ENCODE measurements at regions not wholly inside any gene's neighbourhood (a gene's known extent, or its start where the extent isn't known, plus 50 kb on each side); places are given as distances from the start of the nearest gene placed in this dataset.

DNA sequence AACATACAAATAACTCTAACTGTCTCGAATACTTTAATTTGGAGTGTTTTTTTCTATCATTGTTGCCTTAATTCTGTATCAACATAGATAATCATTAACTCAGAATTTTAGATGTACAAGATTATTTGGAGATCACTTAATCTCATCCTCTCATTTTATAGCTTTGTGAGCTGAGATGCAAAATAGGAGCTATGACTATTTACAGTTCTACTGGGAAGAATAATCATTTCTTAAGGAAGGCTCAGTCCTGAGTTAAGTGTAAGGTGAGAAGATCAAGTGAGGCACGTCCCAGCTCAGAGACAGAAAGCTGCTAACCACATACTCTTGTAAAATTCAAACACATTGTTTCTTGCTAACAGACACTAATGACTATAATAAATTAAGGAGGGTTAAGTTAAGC is 66.2 kb downstream of the CCDC54 start:
- no peaks in the 10 kb centered on the region for H3K36me3 ChIP-seq (ENCODE audit: insufficient read depth, low read length)

DNA sequence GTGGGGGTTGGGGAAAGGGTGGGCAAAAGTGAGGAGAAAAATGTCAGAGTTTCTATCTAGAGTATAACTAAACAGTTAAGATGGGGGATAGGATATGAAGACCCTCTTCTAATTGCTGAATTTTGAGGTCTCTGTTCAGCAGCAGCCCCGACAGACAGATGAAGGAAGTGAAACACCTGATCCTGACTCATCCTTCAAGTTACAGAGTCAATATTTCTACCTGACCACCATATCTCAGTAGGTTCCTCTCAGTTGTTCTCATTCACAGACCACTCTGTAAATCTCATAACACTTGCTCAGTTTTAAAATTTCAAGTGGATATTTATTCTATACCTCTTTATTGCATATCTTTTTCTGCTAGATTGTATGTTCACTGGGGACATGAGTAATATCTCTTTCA is 69.5 kb downstream of the CCDC54 start:
- H3K9ac ChIP-seq (ENCODE audit: low read depth, low read length): no peak overlapping the region
- H3K36me3 ChIP-seq (ENCODE audit: insufficient read depth, low read length): no peaks in the 10 kb centered on the region
- no peak overlapping the region for H3K4me2 ChIP-seq (ENCODE audit: low read length)
- H3K27me3 ChIP-seq (ENCODE audit: control insufficient read depth, insufficient read depth, low read length): no peaks in the 10 kb centered on the region
- no peaks in the 10 kb centered on the region for H3K9me3 ChIP-seq (replicated peaks; ENCODE audit: low read length)
- no peak overlapping the region for H3K4me3 ChIP-seq (ENCODE audit: low read length)
- no peaks in the 10 kb centered on the region for H3K4me1 ChIP-seq (ENCODE audit: control insufficient read depth, insufficient read depth, low read length)

More for the DNA sequence above, 66.2 kb downstream of the CCDC54 start:
- Histone ChIP-seq H3K9ac (ENCODE audit: low read depth, low read length) (no peak overlapping the region), H3K4me1 (ENCODE audit: control insufficient read depth, insufficient read depth, low read length) (no peaks in the 10 kb centered on the region), H3K4me2 (ENCODE audit: low read length) (no peak overlapping the region), H3K27me3 (ENCODE audit: control insufficient read depth, insufficient read depth, low read length) (no peaks in the 10 kb centered on the region), H3K4me3 (ENCODE audit: low read length) (no peak overlapping the region), H3K9me3 (replicated peaks; ENCODE audit: low read length) (no peaks in the 10 kb centered on the region)

DNA sequence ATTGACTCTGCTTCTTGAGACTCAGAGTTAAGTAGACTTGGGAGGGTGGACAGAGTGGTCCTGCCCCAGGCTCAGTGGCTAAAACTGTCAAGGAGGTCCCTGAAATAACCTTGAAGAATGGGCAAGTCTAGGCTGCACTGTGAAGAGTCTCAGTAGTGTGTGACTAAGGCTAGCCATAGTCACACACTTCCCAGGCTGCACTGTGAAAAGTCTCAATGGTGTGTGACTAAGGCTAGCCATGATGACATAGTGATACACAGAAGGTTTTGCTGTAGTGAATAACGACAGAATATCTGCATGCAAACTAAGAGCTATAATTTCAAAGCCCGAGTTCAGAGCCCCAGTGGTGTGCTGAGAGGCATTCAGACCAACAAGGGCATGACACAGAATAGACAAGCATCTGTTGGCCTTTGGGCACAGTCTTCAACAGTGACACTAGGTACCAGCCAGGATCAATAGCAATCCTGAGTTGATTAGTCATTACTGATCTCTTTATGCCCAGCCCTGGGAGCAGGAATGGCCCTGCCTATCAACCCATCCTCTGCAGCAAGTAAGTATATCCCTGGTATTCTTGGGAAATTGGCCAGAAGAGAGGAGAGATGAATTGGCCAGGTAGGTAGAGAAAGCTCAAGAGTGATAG is 72.4 kb upstream of the BBX start:
- no peaks in the 10 kb centered on the region for H3K36me3 ChIP-seq (ENCODE audit: insufficient read depth, low read length)
- no peak overlapping the region for H3K4me3 ChIP-seq (ENCODE audit: low read length)
- H3K4me2 ChIP-seq (ENCODE audit: low read length): no peak overlapping the region
- no peaks in the 10 kb centered on the region for H3K9me3 ChIP-seq (replicated peaks; ENCODE audit: low read length)
- no peak overlapping the region for H3K9ac ChIP-seq (ENCODE audit: low read depth, low read length)
- peaks cover 4% of the 10 kb centered on the region for H3K4me1 ChIP-seq (ENCODE audit: control insufficient read depth, insufficient read depth, low read length)
- H3K27me3 ChIP-seq (ENCODE audit: control insufficient read depth, insufficient read depth, low read length): no peaks in the 10 kb centered on the region

DNA sequence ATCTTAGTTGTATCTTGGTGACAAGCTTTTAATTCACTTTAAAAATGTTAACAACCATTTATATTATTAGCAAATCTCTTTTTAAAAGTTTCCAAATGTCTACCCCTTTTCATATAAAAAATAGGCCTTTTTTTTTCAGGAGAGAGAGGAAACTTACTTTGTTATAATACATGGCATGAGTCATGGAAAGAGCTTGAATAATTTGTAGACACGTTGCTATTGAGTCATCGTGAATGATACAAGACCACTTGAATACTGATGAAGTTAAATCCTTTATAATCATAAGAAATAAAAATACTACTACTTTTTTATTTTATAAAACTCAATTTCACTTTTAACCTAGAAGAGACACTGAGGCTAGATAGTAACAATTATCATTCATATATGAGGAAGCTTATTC is 70.3 kb upstream of the BBX start:
- Histone ChIP-seq H3K27me3 (ENCODE audit: control insufficient read depth, insufficient read depth, low read length) (no peaks in the 10 kb centered on the region), H3K9ac (ENCODE audit: low read depth, low read length) (no peak overlapping the region), H3K9me3 (replicated peaks; ENCODE audit: low read length) (no peaks in the 10 kb centered on the region), H3K36me3 (ENCODE audit: insufficient read depth, low read length) (no peaks in the 10 kb centered on the region), H3K4me1 (ENCODE audit: control insufficient read depth, insufficient read depth, low read length) (peaks cover 4% of the 10 kb centered on the region), H3K4me2 (ENCODE audit: low read length) (no peak overlapping the region), H3K4me3 (ENCODE audit: low read length) (no peak overlapping the region)

DNA sequence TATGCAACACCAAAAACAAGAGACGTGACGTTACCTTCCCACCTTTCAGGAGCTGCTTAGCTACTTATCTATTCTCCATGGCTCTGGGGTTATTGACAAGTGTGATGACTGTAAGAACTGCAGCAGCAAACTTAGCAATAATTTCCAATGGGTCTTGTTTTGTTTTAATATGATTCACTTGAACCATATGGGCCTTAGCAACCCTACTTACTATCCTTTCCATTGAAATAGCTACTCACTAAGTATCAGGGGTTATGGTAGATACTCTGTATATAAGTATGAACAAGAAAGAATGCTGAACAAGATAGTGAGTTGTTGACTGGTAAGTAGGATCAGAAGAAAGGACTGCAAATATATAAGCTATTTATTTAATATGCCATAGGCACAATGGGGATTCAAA is 69.3 kb upstream of the BBX start:
- H3K9ac ChIP-seq (ENCODE audit: low read depth, low read length): no peak overlapping the region
- no peak overlapping the region for H3K4me3 ChIP-seq (ENCODE audit: low read length)
- H3K27me3 ChIP-seq (ENCODE audit: control insufficient read depth, insufficient read depth, low read length): no peaks in the 10 kb centered on the region
- H3K9me3 ChIP-seq (replicated peaks; ENCODE audit: low read length): no peaks in the 10 kb centered on the region
- H3K4me2 ChIP-seq (ENCODE audit: low read length): no peak overlapping the region
- peaks cover 4% of the 10 kb centered on the region for H3K4me1 ChIP-seq (ENCODE audit: control insufficient read depth, insufficient read depth, low read length)
- no peaks in the 10 kb centered on the region for H3K36me3 ChIP-seq (ENCODE audit: insufficient read depth, low read length)

DNA sequence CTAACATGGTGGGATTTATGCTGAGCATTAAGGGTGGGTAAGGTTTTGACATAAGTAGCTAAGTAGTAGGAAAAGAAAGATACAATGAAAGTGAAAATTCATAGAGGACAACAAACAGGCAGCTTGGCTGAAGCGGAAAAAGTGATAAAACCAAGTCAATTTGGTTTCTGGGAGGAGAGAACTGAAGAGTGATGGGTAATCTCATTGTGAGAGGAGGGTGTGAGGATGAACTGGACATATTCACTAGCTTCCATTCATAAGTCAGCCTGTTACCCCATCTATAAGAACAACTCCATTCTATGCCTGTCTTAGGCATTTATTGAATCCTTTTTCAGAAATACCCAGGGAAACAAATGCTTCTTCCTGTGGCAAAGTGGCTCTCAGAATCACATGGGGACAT is 67.1 kb upstream of the BBX start:
- Histone ChIP-seq H3K4me1 (ENCODE audit: control insufficient read depth, insufficient read depth, low read length) (peaks cover 4% of the 10 kb centered on the region), H3K9ac (ENCODE audit: low read depth, low read length) (no peak overlapping the region), H3K36me3 (ENCODE audit: insufficient read depth, low read length) (no peaks in the 10 kb centered on the region), H3K4me3 (ENCODE audit: low read length) (no peak overlapping the region), H3K9me3 (replicated peaks; ENCODE audit: low read length) (no peaks in the 10 kb centered on the region), H3K27me3 (ENCODE audit: control insufficient read depth, insufficient read depth, low read length) (no peaks in the 10 kb centered on the region), H3K4me2 (ENCODE audit: low read length) (no peak overlapping the region)

DNA sequence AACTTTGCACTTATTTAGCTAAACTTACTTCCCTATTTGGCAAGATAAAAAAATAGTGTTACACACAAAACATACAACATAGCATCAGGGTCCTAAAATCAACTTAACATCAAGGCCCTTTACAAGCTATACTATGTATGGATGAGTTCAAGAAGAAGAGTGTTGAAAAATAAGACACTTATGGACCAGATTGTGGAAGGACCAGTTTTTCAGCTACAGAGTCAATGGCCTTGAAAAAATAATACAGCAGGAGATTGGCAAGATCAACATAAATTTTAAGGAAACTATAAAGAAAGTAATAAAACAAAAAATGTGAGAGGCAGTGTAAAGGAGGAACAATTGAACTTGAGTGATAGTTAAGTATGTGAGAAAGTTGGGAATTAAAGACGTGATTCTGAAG is 66.3 kb upstream of the BBX start:
- Histone ChIP-seq H3K27me3 (ENCODE audit: control insufficient read depth, insufficient read depth, low read length) (no peaks in the 10 kb centered on the region), H3K4me3 (ENCODE audit: low read length) (no peak overlapping the region), H3K36me3 (ENCODE audit: insufficient read depth, low read length) (no peaks in the 10 kb centered on the region), H3K9me3 (replicated peaks; ENCODE audit: low read length) (no peaks in the 10 kb centered on the region), H3K4me1 (ENCODE audit: control insufficient read depth, insufficient read depth, low read length) (peaks cover 4% of the 10 kb centered on the region), H3K4me2 (ENCODE audit: low read length) (no peak overlapping the region), H3K9ac (ENCODE audit: low read depth, low read length) (no peak overlapping the region)

DNA sequence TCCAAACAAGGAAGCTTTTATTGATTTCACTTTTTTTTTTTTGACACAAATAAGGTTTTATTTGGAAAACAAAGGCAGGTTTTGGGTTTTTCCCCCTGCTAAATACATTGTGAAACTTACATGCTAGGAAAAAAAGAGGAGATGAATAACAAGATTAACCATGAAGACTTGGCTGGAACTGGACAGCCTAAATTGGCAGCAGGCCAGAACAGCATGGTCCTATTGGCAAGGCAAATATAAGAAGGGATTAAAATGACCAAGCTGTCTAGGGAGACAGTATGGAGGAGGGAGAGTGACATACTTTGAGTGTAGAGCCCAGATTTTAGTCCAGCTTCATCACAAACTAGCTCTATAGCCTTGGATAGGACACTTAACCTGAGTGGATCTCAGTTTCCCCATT is 63.9 kb upstream of the BBX start:
- H3K27me3 ChIP-seq (ENCODE audit: control insufficient read depth, insufficient read depth, low read length): no peaks in the 10 kb centered on the region
- H3K36me3 ChIP-seq (ENCODE audit: insufficient read depth, low read length): no peaks in the 10 kb centered on the region
- no peak overlapping the region for H3K4me2 ChIP-seq (ENCODE audit: low read length)
- H3K4me1 ChIP-seq (ENCODE audit: control insufficient read depth, insufficient read depth, low read length): no peaks in the 10 kb centered on the region
- H3K4me3 ChIP-seq (ENCODE audit: low read length): no peak overlapping the region
- H3K9ac ChIP-seq (ENCODE audit: low read depth, low read length): no peak overlapping the region
- H3K9me3 ChIP-seq (replicated peaks; ENCODE audit: low read length): no peaks in the 10 kb centered on the region

DNA sequence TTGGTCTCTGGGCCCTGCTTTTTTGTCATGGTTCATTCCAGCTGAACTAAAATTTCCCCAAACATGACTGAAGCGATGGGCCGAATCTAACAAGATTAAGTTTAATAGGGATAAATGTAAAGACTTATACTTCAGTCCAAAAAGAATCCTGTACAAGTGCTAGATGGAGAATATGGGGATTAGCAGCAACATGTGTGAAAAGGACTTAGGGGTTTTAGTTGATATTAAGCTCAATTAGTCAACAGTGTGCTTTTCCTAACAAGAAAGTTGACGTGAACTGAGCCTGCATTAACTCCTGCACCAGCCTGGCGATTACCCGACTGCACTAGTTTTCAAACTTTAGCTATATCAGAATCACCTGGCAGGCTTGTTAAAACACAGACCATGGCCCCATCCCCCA is 61.0 kb upstream of the BBX start:
- H3K9ac ChIP-seq (ENCODE audit: low read depth, low read length): no peak overlapping the region
- no peaks in the 10 kb centered on the region for H3K4me1 ChIP-seq (ENCODE audit: control insufficient read depth, insufficient read depth, low read length)
- no peak overlapping the region for H3K4me2 ChIP-seq (ENCODE audit: low read length)
- H3K4me3 ChIP-seq (ENCODE audit: low read length): no peak overlapping the region
- no peaks in the 10 kb centered on the region for H3K9me3 ChIP-seq (replicated peaks; ENCODE audit: low read length)
- no peaks in the 10 kb centered on the region for H3K36me3 ChIP-seq (ENCODE audit: insufficient read depth, low read length)
- H3K27me3 ChIP-seq (ENCODE audit: control insufficient read depth, insufficient read depth, low read length): no peaks in the 10 kb centered on the region

DNA sequence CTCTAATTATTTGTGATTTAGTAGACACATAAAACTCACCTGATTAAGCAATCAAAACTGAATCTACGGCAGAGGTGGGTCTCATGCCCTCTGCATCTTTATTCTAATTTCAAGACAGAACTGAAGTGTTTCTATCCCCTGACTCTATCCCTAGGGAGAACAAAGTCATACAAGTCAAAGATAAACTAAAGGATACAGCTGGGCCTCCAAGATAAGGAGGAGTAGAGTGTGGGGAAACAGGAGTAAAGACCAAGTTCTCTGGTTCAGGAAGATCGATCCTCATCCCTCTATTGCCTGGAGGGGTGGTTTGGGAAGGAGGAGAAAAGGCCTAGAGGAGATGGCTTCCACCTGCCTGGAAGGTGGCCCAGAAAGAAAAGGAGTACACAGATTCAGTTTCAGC is 58.7 kb upstream of the BBX start:
- no peak overlapping the region for H3K4me2 ChIP-seq (ENCODE audit: low read length)
- H3K36me3 ChIP-seq (ENCODE audit: insufficient read depth, low read length): no peaks in the 10 kb centered on the region
- H3K27me3 ChIP-seq (ENCODE audit: control insufficient read depth, insufficient read depth, low read length): no peaks in the 10 kb centered on the region
- H3K9me3 ChIP-seq (replicated peaks; ENCODE audit: low read length): no peaks in the 10 kb centered on the region
- no peak overlapping the region for H3K4me3 ChIP-seq (ENCODE audit: low read length)
- H3K9ac ChIP-seq (ENCODE audit: low read depth, low read length): no peak overlapping the region
- no peaks in the 10 kb centered on the region for H3K4me1 ChIP-seq (ENCODE audit: control insufficient read depth, insufficient read depth, low read length)

DNA sequence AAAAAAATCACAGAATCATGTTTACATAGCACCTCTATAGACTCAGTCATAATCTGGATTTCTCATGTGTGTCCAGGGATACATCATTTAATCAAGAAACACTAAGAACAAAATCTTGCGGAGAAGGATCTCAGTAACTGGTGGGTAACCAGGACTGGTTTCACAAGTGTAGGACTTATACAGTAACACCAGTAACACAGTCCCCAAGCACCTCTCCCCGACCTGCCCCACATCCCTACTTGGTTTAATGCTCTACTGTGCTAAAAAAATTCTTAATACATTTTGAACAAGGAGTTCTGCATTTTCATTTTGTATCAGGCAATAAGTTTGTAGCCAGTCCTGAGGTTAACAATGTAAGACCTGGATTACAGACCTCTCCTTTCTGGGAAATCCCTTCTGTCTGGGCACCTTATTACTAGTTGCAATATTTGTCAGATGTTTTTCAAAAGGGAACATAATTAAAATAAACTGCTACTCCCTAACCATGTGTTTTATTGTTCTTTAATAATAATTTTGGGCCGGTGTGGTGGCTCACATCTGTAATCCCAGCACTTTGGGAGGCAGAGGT is 57.6 kb upstream of the BBX start:
- no peak overlapping the region for H3K9ac ChIP-seq (ENCODE audit: low read depth, low read length)
- no peak overlapping the region for H3K4me2 ChIP-seq (ENCODE audit: low read length)
- H3K4me3 ChIP-seq (ENCODE audit: low read length): no peak overlapping the region
- H3K27me3 ChIP-seq (ENCODE audit: control insufficient read depth, insufficient read depth, low read length): no peaks in the 10 kb centered on the region
- H3K36me3 ChIP-seq (ENCODE audit: insufficient read depth, low read length): no peaks in the 10 kb centered on the region
- H3K4me1 ChIP-seq (ENCODE audit: control insufficient read depth, insufficient read depth, low read length): no peaks in the 10 kb centered on the region
- H3K9me3 ChIP-seq (replicated peaks; ENCODE audit: low read length): no peaks in the 10 kb centered on the region

DNA sequence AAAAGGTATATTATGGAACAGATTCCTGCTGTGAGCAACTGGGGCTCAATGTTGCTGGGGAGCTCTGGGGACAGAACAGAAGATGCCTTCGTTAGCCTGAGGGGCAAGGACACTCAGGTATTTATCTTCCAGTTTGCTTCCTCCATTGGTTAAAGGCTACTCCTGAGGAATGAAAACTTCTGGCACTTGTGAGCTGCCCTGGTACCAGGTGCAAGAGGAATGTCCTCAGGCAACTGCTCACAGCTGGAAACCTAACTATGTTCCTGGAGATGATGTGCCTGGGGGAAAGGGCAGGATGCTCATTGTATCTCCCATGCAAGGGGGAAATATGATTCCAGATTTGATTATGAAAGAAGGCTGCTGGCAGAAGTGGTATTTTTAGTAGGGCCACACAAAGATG is 54.0 kb upstream of the BBX start:
- no peaks in the 10 kb centered on the region for H3K9me3 ChIP-seq (replicated peaks; ENCODE audit: low read length)
- H3K4me2 ChIP-seq (ENCODE audit: low read length): no peak overlapping the region
- H3K4me3 ChIP-seq (ENCODE audit: low read length): no peak overlapping the region
- no peaks in the 10 kb centered on the region for H3K4me1 ChIP-seq (ENCODE audit: control insufficient read depth, insufficient read depth, low read length)
- H3K9ac ChIP-seq (ENCODE audit: low read depth, low read length): no peak overlapping the region
- no peaks in the 10 kb centered on the region for H3K27me3 ChIP-seq (ENCODE audit: control insufficient read depth, insufficient read depth, low read length)
- H3K36me3 ChIP-seq (ENCODE audit: insufficient read depth, low read length): no peaks in the 10 kb centered on the region

All from skeletal muscle satellite cell (primary cell).